ENCODE measurements at regions not wholly inside any gene's neighbourhood (a gene's known extent, or its start where the extent isn't known, plus 50 kb on each side); places are given as distances from the start of the nearest gene placed in this dataset.
"Not testable (repeated sequence)": the region's sequence is repeated elsewhere in the genome, so short reads cannot be mapped to it uniquely, and the experiment has no call there.

DNA sequence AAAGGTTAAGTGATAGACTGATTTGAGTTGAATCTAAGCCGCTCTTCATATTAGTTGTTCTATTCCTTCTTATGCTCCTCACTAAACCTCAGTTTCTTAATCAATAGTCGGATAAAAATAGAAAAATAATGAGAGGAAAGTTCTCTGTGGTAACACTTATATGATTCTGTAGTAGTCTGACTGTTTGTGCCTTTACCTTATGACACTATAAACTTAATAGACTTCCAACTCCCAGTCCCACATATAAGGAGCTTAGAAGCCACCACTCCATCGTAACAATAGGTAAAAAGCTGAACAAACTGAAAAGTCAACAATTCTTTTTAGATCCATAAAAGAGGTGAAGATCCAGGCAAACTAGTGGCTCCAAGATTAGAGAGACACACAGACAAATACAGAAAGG, 192.3 kb downstream of the SPDYE17 start:
- H3K9ac ChIP-seq (ENCODE audit: low read depth, low read length); H3K4me1 ChIP-seq (ENCODE audit: control insufficient read depth, insufficient read depth, low read length); H3K27me3 ChIP-seq (ENCODE audit: control insufficient read depth, insufficient read depth, low read length); H3K36me3 ChIP-seq (ENCODE audit: control insufficient read depth, insufficient read depth, low read length); H3K4me3 ChIP-seq (ENCODE audit: low read depth, low read length); H3K9me3 ChIP-seq (ENCODE audit: control insufficient read depth, insufficient read depth, low read length); H3K27ac ChIP-seq (ENCODE audit: low read depth, low read length): not testable (repeated sequence)

DNA sequence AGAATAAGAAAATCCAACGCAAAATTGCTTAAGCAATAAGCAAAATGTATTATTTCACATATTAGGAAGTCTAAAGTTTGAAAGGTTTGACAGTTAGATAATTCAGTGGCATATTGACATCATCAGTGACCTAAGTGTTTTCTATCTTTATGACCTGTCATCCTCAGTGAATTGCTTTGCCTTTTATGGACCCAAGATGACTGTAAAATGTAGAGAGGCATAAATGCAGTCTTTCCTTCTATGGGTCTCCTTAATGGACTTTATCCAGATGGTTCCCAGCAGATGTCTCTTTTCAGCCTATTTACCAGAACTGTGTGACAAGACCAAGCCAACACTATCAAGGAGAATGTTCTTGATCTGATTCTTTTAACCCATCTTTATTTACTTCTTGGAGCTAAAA, 192.9 kb downstream of the SPDYE17 start:
- H3K4me1 ChIP-seq (ENCODE audit: control insufficient read depth, insufficient read depth, low read length); H3K9ac ChIP-seq (ENCODE audit: low read depth, low read length); H3K36me3 ChIP-seq (ENCODE audit: control insufficient read depth, insufficient read depth, low read length); H3K9me3 ChIP-seq (ENCODE audit: control insufficient read depth, insufficient read depth, low read length); H3K27ac ChIP-seq (ENCODE audit: low read depth, low read length); H3K4me3 ChIP-seq (ENCODE audit: low read depth, low read length); H3K27me3 ChIP-seq (ENCODE audit: control insufficient read depth, insufficient read depth, low read length): not testable (repeated sequence)

DNA sequence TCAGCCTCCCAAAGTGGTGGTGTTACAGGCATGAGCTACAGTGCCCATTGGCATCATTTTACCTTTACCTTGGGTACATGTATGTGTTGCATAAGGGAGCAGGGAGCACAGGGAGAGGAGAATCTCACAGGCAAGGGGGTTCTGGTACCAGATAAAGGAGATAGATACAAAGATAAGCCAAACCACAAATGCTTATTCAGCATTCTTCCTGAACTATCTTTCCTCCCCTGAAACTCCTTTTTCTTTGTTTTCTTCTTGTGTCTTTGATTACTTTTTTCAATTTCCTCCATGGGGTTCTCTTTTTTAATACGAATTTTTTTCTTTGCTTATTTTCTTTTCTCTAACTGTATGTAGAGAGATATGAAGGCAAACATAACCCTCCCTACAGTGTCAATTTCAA, 193.8 kb downstream of the SPDYE17 start:
- H3K4me1 ChIP-seq (ENCODE audit: control insufficient read depth, insufficient read depth, low read length); H3K27ac ChIP-seq (ENCODE audit: low read depth, low read length); H3K27me3 ChIP-seq (ENCODE audit: control insufficient read depth, insufficient read depth, low read length); H3K9ac ChIP-seq (ENCODE audit: low read depth, low read length); H3K9me3 ChIP-seq (ENCODE audit: control insufficient read depth, insufficient read depth, low read length); H3K36me3 ChIP-seq (ENCODE audit: control insufficient read depth, insufficient read depth, low read length); H3K4me3 ChIP-seq (ENCODE audit: low read depth, low read length): not testable (repeated sequence)

DNA sequence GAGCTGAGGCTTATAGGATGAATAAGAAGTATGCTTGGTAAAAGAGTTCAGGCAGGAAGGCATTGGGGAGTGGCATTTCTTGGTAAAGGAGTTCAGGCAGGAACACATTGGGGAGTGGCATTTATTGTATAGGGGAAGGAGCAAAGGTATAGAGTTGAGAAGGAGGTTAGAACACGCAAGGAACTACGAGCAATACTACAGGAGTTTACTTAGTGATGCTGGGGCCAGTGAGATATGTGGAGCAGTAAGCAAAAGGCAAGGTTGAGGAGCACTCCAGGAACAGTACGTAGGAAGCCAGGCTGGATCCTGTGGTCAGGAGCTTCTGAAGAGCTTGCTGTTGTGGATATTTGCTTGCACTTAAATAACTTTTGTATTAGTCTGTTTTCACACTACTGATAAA, 202.2 kb upstream of the POMZP3 start:
- H3K27me3 ChIP-seq (ENCODE audit: control insufficient read depth, insufficient read depth, low read length); H3K36me3 ChIP-seq (ENCODE audit: control insufficient read depth, insufficient read depth, low read length); H3K4me1 ChIP-seq (ENCODE audit: control insufficient read depth, insufficient read depth, low read length); H3K9me3 ChIP-seq (ENCODE audit: control insufficient read depth, insufficient read depth, low read length); H3K9ac ChIP-seq (ENCODE audit: low read depth, low read length); H3K27ac ChIP-seq (ENCODE audit: low read depth, low read length); H3K4me3 ChIP-seq (ENCODE audit: low read depth, low read length): not testable (repeated sequence)

DNA sequence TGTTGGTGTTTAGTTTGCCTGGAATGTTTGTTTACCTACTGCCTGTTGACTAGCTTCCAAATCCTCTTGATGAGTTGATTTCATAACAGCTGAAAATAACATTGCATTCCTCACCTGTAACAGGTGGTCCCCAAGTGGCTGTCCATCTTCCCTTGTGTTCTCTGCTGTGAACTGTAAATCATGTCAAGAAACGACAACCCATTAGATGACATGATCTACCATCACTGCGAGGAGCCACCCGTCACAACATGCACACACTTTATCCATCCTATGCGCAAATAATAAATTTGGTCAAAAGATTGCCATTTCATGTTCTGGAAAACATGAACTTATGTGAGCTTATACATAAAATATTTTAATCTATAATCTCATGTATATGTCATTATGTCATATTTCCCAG, 199.1 kb upstream of the POMZP3 start:
- H3K9ac ChIP-seq (ENCODE audit: low read depth, low read length); H3K4me1 ChIP-seq (ENCODE audit: control insufficient read depth, insufficient read depth, low read length); H3K27me3 ChIP-seq (ENCODE audit: control insufficient read depth, insufficient read depth, low read length); H3K27ac ChIP-seq (ENCODE audit: low read depth, low read length); H3K9me3 ChIP-seq (ENCODE audit: control insufficient read depth, insufficient read depth, low read length); H3K4me3 ChIP-seq (ENCODE audit: low read depth, low read length); H3K36me3 ChIP-seq (ENCODE audit: control insufficient read depth, insufficient read depth, low read length): not testable (repeated sequence)

DNA sequence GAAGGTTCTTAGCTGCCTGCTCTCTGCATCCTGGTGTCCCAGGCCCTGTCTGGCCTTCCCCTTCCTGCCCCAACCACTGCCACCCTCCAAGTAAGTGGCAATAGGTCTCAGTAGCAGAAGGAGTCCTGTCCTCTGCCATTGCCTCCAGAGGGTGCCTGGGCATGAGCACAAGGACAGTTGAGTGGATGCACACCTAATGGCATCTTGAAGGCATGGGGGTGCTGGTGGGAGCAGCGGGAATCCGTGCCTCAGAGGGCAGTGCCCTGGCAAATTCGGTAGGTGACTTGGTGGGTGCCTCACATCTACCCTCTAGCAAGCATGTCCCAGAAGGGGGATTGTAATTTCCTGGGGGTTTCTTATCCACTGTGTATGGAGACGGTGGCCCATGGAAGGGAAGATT, 182.8 kb upstream of the POMZP3 start:
- not testable (repeated sequence) for H3K27me3 ChIP-seq (ENCODE audit: control insufficient read depth, insufficient read depth, low read length); H3K4me3 ChIP-seq (ENCODE audit: low read depth, low read length)

DNA sequence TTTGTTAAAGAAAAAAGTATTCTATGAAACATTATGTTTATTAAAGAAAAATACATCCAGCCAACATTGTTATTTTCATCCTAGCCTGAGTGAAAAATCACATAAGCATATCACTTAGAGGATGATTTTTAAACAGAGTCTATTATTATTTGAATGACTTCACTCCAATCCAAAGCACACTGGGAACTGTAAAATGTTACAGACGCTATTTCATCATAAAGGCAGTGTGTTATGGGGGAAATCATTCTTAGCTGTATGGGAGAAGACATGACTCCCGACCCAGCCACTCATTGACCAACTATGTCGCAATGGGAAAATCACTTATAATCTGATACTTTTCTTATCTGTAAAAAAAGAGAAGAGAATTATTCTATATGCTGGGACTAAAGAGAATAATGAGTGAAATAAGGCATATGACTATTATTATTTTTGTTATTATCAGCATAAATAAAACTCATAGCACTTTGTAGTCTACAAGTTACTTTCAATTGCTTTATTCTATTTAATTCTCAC, 180.6 kb upstream of the POMZP3 start:
- H3K27ac ChIP-seq (ENCODE audit: low read depth, low read length); H3K36me3 ChIP-seq (ENCODE audit: control insufficient read depth, insufficient read depth, low read length); H3K9ac ChIP-seq (ENCODE audit: low read depth, low read length); H3K4me3 ChIP-seq (ENCODE audit: low read depth, low read length); H3K4me1 ChIP-seq (ENCODE audit: control insufficient read depth, insufficient read depth, low read length); H3K9me3 ChIP-seq (ENCODE audit: control insufficient read depth, insufficient read depth, low read length); H3K27me3 ChIP-seq (ENCODE audit: control insufficient read depth, insufficient read depth, low read length): not testable (repeated sequence)

More for the DNA sequence above, 182.8 kb upstream of the POMZP3 start:
- not testable (repeated sequence) for H3K36me3 ChIP-seq (ENCODE audit: control insufficient read depth, insufficient read depth, low read length); H3K9ac ChIP-seq (ENCODE audit: low read depth, low read length); H3K27ac ChIP-seq (ENCODE audit: low read depth, low read length); H3K9me3 ChIP-seq (ENCODE audit: control insufficient read depth, insufficient read depth, low read length); H3K4me1 ChIP-seq (ENCODE audit: control insufficient read depth, insufficient read depth, low read length)

DNA sequence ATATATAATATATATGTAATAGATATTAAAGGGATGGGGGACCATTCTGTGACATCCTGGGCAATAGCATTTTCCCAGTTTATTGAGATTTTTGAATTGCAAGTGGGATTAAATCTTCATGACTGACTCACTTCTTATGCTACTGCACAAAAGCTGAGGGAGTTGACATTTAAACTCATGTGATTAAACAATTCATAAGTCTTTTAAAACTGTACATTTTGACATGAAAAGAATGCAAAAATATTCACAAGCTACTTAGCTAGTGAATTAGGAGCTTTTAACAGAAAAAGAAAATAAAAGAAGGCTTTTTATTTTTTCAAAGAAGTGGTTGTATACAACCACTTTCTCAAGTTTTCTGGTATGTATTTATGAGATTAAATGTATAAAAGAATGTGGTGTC, 179.4 kb upstream of the POMZP3 start:
- not testable (repeated sequence) for H3K36me3 ChIP-seq (ENCODE audit: control insufficient read depth, insufficient read depth, low read length); H3K4me3 ChIP-seq (ENCODE audit: low read depth, low read length); H3K27me3 ChIP-seq (ENCODE audit: control insufficient read depth, insufficient read depth, low read length); H3K9ac ChIP-seq (ENCODE audit: low read depth, low read length); H3K4me1 ChIP-seq (ENCODE audit: control insufficient read depth, insufficient read depth, low read length); H3K9me3 ChIP-seq (ENCODE audit: control insufficient read depth, insufficient read depth, low read length); H3K27ac ChIP-seq (ENCODE audit: low read depth, low read length)

DNA sequence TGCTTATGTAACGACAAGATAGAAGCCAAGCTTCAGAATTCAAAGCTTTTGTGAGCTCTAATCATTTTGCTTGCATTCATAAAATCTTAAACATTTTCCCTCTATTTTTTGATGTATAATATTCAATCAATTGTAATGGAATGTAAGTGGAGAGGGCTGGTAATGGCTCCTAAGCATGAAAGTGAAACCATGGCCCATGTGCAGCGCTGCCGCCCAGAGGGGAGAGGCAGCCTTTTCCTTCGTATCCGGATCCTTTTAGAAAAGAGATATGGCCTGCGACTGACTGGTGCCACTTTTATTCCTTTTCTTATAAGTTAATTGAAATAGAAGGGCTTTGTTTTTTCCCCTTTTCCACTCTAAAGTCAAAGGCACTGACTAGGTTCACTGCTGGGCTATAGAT, 178.9 kb upstream of the POMZP3 start:
- H3K27ac ChIP-seq (ENCODE audit: low read depth, low read length); H3K27me3 ChIP-seq (ENCODE audit: control insufficient read depth, insufficient read depth, low read length); H3K36me3 ChIP-seq (ENCODE audit: control insufficient read depth, insufficient read depth, low read length); H3K4me3 ChIP-seq (ENCODE audit: low read depth, low read length); H3K9ac ChIP-seq (ENCODE audit: low read depth, low read length); H3K9me3 ChIP-seq (ENCODE audit: control insufficient read depth, insufficient read depth, low read length); H3K4me1 ChIP-seq (ENCODE audit: control insufficient read depth, insufficient read depth, low read length): not testable (repeated sequence)

DNA sequence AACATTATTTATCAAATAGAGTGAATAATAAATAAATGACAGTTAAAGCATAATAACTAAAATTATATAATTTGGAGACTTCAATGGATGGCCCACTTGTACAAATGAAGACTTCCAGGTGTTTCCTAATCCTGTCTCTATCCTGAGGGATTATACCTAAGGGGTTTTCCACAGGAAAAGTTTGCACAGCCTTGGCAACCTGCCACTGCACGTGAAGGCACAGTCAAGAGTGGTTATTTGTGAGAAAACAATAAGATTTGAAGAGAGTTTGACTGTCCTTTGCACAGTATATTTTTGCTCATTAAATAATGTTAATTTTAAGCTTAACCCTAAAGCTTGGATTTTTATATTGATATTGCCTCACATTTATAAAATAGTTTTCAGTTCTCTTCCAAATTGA, 178.2 kb upstream of the POMZP3 start:
- H3K4me3 ChIP-seq (ENCODE audit: low read depth, low read length): not testable (repeated sequence)

DNA sequence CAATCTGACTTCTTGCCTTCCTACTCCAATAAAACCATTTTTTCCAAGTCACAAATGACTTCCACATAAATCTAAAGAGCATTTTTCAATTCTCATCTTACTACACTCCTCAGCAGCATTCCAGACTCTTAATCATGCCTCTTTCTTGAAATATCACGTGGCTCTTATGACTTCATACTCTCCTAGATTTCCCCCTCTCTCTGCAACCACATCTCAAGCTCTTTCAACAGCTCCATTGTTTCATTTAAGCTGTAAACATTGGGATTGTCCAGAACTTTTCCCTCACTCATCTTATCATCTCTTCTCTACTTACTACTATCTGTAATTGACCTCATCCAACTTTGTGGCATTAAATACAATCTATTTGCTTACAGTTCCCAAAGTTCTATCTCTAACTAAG, 170.6 kb upstream of the POMZP3 start:
- not testable (repeated sequence) for H3K9me3 ChIP-seq (ENCODE audit: control insufficient read depth, insufficient read depth, low read length); H3K27ac ChIP-seq (ENCODE audit: low read depth, low read length); H3K36me3 ChIP-seq (ENCODE audit: control insufficient read depth, insufficient read depth, low read length); H3K4me1 ChIP-seq (ENCODE audit: control insufficient read depth, insufficient read depth, low read length); H3K4me3 ChIP-seq (ENCODE audit: low read depth, low read length); H3K9ac ChIP-seq (ENCODE audit: low read depth, low read length); H3K27me3 ChIP-seq (ENCODE audit: control insufficient read depth, insufficient read depth, low read length)

More for the DNA sequence above, 178.2 kb upstream of the POMZP3 start:
- H3K9ac ChIP-seq (ENCODE audit: low read depth, low read length); H3K27me3 ChIP-seq (ENCODE audit: control insufficient read depth, insufficient read depth, low read length); H3K4me1 ChIP-seq (ENCODE audit: control insufficient read depth, insufficient read depth, low read length); H3K9me3 ChIP-seq (ENCODE audit: control insufficient read depth, insufficient read depth, low read length); H3K36me3 ChIP-seq (ENCODE audit: control insufficient read depth, insufficient read depth, low read length); H3K27ac ChIP-seq (ENCODE audit: low read depth, low read length): not testable (repeated sequence)

DNA sequence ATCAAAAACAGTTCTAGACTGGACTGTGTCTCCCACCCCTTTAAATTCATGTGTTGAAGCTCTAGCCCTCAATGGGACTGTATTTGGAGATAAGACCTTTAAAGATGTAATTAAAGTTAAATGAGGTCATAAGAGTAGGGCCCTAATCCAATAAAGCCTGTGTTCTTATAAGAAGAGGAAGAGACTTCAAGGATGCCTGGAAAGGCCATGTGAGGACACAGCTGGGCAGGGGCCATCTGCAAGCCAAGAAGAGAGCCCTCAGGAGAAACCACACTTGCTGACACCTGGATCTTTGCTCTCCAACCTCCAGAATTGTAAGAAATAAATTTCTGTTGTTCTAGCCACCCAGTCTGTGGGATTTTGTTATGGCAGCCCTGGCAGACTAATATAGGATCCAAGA, 153.6 kb upstream of the POMZP3 start:
- not testable (repeated sequence) for H3K27ac ChIP-seq (ENCODE audit: low read depth, low read length); H3K9me3 ChIP-seq (ENCODE audit: control insufficient read depth, insufficient read depth, low read length); H3K4me1 ChIP-seq (ENCODE audit: control insufficient read depth, insufficient read depth, low read length); H3K36me3 ChIP-seq (ENCODE audit: control insufficient read depth, insufficient read depth, low read length); H3K9ac ChIP-seq (ENCODE audit: low read depth, low read length); H3K27me3 ChIP-seq (ENCODE audit: control insufficient read depth, insufficient read depth, low read length); H3K4me3 ChIP-seq (ENCODE audit: low read depth, low read length)

Data from HUES48 (cell line).